Astrocyte of the cerebellum (primary cell): ENCODE measurements at regions not wholly inside any gene's neighbourhood (a gene's known extent, or its start where the extent isn't known, plus 50 kb on each side); places are given as distances from the start of the nearest gene placed in this dataset.
"Not testable (repeated sequence)": the region's sequence is repeated elsewhere in the genome, so short reads cannot be mapped to it uniquely, and the experiment has no call there.

Experiments used
- DNase-seq: peaks from one replicate; pipeline ENCODE4 v3.0.0-alpha.2; 2011; ENCODE audit warnings: low read depth
- H3K4me3 ChIP-seq: 2 replicates; pipeline ENCODE4 v1.5.1; 2011; ENCODE audit warnings: mild to moderate bottlenecking, low read depth, low read length, moderate library complexity
- in situ Hi-C: cut with HindIII; loops from 2 replicates; pipeline ENCODE4 v1.10.0; 2017; ENCODE audit warnings: low sequenced_read_pairs
- TF ChIP-seq, protein P1 (sequence below): IDR thresholded peaks from 2 replicates; pipeline ENCODE4 v1.5.1; 2012; ENCODE audit warnings: low read length, low read depth, moderate library complexity, mild to moderate bottlenecking; ENCODE audit errors: missing control alignments

- in situ Hi-C loops = no loop called here
- TF ChIP-seq, protein P1, sequence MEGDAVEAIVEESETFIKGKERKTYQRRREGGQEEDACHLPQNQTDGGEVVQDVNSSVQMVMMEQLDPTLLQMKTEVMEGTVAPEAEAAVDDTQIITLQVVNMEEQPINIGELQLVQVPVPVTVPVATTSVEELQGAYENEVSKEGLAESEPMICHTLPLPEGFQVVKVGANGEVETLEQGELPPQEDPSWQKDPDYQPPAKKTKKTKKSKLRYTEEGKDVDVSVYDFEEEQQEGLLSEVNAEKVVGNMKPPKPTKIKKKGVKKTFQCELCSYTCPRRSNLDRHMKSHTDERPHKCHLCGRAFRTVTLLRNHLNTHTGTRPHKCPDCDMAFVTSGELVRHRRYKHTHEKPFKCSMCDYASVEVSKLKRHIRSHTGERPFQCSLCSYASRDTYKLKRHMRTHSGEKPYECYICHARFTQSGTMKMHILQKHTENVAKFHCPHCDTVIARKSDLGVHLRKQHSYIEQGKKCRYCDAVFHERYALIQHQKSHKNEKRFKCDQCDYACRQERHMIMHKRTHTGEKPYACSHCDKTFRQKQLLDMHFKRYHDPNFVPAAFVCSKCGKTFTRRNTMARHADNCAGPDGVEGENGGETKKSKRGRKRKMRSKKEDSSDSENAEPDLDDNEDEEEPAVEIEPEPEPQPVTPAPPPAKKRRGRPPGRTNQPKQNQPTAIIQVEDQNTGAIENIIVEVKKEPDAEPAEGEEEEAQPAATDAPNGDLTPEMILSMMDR = no peak
- H3K4me3 ChIP-seq = no peak overlapping the region
- DNase-seq = no peak
These were observed 370.2 kb downstream of the ADGRD1 start for GRCh38 chr12:131323879-131324278.

DNA sequence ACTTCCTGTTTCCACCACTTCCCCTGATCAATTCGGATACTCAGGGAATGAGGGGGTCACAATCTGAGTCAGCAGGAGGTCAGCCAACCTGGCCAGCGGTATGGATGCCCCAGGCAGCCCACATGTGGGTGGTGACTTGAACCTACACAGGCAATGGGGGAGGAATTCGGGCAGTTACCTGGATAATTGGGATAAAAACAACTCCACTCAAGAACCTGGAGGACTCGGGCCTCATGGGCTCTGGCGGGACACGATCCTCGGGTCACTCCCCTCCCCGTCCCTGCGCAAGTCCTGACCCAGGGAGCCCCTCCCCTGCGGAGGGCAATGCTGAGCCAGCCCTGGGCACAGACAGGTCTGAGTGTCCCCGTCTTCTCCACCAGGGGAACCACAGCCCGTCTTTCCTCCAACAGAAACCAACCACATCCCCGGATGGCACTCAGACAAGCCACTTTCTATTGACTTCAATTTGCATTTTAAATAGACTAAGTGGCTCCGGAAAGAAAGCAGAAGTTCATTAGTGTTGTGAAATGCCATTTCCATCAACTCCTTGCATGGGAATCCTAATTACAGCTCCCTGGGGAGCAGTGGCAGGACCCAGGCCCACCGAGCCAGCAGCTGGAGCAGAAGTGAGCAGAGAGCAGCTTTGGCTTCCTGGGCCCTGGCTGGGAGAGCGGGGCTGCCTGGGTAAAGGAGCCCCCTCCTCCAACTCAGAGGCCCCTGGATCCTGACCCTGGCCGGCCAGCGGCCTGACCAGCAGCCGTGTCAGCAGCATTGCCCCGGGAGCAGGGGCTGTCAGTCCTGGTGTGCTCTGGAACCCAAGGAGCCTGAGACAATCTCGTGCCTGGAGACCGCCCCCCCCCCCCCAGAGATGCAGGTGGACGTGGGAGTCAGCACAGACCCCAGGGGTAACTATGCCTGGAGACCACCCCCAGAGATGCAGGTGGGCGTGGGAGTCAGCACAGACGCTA, 374.1 kb downstream of the ADGRD1 start:
- DNase-seq = no peak
- H3K4me3 ChIP-seq = no peak overlapping the region
- TF ChIP-seq, protein P1 = no peak
- in situ Hi-C loops = no loop called here

GRCh38 chr12:131328861-131329845, 375.4 kb downstream of the ADGRD1 start:
- in situ Hi-C loops, H3K4me3 ChIP-seq, DNase-seq: not testable (repeated sequence)

DNA sequence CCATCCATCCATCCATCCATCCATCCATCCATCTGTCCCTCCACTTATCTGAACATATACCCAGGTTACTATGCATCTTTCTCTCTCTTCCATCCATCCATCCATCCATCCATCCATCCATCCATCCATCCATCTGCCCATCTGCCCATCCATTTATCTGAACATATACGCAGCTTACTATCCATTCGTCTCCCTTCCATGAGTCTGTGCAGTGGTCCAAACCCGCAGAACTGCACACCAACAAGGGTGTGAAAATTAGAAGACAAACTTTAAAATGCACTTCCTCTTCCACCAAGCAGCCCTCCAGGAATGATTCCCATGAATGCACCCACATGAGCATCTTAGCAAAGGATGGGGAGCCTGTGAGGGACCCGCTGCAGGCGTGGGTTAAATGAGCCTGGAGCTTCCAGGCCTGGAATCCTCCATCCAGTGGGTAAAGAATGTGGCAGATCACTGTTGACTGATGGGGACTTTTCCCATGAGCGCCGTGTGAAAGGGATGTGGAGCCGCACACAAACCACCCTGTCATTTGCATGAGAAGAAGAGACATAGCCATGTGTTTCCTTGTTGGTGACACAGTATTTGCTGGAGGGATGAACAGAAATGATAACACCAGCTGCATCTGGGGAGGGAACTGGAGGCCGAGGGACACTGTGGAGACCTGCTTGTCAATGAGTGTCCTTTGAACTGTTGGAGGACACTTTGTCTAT, 376.6 kb downstream of the ADGRD1 start:
- in situ Hi-C loops = no loop called here
- no peak overlapping the region for H3K4me3 ChIP-seq
- no peak for DNase-seq
- TF ChIP-seq, protein P1 = no peak

DNA sequence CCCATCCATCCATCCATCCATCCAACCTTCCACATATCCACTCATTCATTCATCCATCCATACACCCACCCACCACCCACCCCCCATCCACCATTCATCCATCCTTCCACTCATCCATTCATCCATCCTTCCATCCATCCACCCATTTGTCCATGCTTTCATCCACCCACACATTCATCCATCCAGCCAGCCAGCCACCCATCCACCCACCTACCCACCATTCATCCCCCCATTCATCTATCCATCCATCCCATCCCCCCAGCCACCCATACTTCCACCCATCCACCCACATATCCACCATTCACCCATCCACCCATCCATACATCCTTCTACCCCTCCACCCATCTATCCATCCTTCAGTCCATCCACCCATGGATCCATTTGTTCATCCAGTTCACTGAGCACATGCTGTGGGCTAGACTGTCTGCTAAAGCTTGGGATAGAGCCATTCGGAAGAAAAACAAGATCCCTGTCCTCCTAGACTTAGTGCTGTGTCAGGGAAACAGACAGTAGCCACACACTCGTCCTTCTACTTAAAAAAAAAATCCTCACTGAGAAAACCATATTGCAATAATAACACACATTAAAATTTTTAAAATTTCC, 377.5 kb downstream of the ADGRD1 start:
- H3K4me3 ChIP-seq = no peak overlapping the region
- in situ Hi-C loops = no loop called here
- no peak for DNase-seq
- TF ChIP-seq, protein P1 = no peak

GRCh38 chr12:131332224-131332623, 378.5 kb downstream of the ADGRD1 start:
- TF ChIP-seq, protein P1 = no peak
- no peak overlapping the region for H3K4me3 ChIP-seq
- no peak for DNase-seq
- in situ Hi-C loops = no loop called here
